HEK293 (cell line): ENCODE measurements at regions not wholly inside any gene's neighbourhood (a gene's known extent, or its start where the extent isn't known, plus 50 kb on each side); places are given as distances from the start of the nearest gene placed in this dataset.

Source experiments
- CTCF ChIA-PET: fragments of 350-600 bp; formaldehyde crosslinking; extraction: SDS; loops from one replicate; lab custom pipeline; 2021; ENCODE audit warnings: antibody characterized with exemption; lab: Yijun Ruan, JAX
- POLR2A ChIA-PET: fragments of 300-600 bp; formaldehyde crosslinking; extraction: SDS; loops from one replicate; lab custom pipeline; 2020; ENCODE audit warnings: antibody characterized with exemption, inconsistent platforms; lab: Yijun Ruan, JAX
- H3K27ac ChIP-seq: fragments of 200-500 bp; sonication (Bioruptor generic); 2 replicates; pipeline ENCODE4 v1.5.1; 2014; ENCODE audit warnings: low read depth, low read length, control low read depth, inconsistent platforms; ENCODE audit errors: extremely low read depth
- H3K36me3 ChIP-seq, 2 experiments: fragments of 200-500 bp in 1 of 2; sonication (Bioruptor generic) in 1 of 2; 1 replicate in 1 of 2; 2 replicates in 1 of 2; pipeline ENCODE4 v1.5.1; 2014 to 2017; ENCODE audit warnings: inconsistent platforms in 2 of 2, low read length in 2 of 2; ENCODE audit not compliant: control insufficient read depth in 2 of 2, insufficient read depth in 1 of 2
- H3K4me1 ChIP-seq: fragments of 200-500 bp; sonication (Bioruptor generic); 2 replicates; pipeline ENCODE4 v1.5.1; 2014; ENCODE audit warnings: mild to moderate bottlenecking, low read length, inconsistent platforms; ENCODE audit not compliant: control insufficient read depth, insufficient read depth
- H3K4me3 ChIP-seq: 2 replicates; pipeline ENCODE4 v1.5.1; 2011; ENCODE audit warnings: low read depth, mild to moderate bottlenecking, control low read depth, low read length, moderate library complexity
- H3K9me3 ChIP-seq: fragments of 200-500 bp; sonication (Bioruptor generic); 2 replicates; pipeline ENCODE4 v1.5.1; 2014; ENCODE audit warnings: low read depth, low read length, inconsistent platforms; ENCODE audit not compliant: control insufficient read depth, insufficient read depth
- FEZF1 ChIP-seq: fragments of 450-650 bp; formaldehyde crosslinking; IDR thresholded peaks from 2 replicates; pipeline ENCODE4 v1.5.1; 2016; ENCODE audit warnings: missing biosample characterization, missing genetic modification characterization
- GFI1B ChIP-seq: fragments of 450-650 bp; formaldehyde crosslinking; IDR thresholded peaks from 2 replicates; pipeline ENCODE4 v1.5.1; 2016; ENCODE audit warnings: missing biosample characterization, missing genetic modification characterization
- KLF1 ChIP-seq: fragments of 450-650 bp; formaldehyde crosslinking; IDR thresholded peaks from 2 replicates; pipeline ENCODE4 v1.5.1; 2016; ENCODE audit warnings: missing biosample characterization, missing genetic modification characterization
- OVOL3 ChIP-seq: fragments of 450-650 bp; formaldehyde crosslinking; IDR thresholded peaks from 2 replicates; pipeline ENCODE4 v1.5.1; 2016; ENCODE audit warnings: missing biosample characterization, missing genetic modification characterization
- REPIN1 ChIP-seq: fragments of 450-650 bp; formaldehyde crosslinking; IDR thresholded peaks from 2 replicates; pipeline ENCODE4 v1.5.1; 2017; ENCODE audit warnings: missing biosample characterization, missing genetic modification characterization, low read depth
- SP7 ChIP-seq: fragments of 450-650 bp; formaldehyde crosslinking; IDR thresholded peaks from 2 replicates; pipeline ENCODE4 v1.5.1; 2016; ENCODE audit warnings: missing biosample characterization, missing genetic modification characterization
- WT1 ChIP-seq: fragments of 450-650 bp; formaldehyde crosslinking; IDR thresholded peaks from 2 replicates; pipeline ENCODE4 v1.5.1; 2016; ENCODE audit warnings: missing biosample characterization, missing genetic modification characterization
- YY1 ChIP-seq: fragments of 450-650 bp; formaldehyde crosslinking; IDR thresholded peaks from 2 replicates; pipeline ENCODE4 v1.5.1; 2018; ENCODE audit warnings: missing biosample characterization, missing genetic modification characterization
- YY2 ChIP-seq: fragments of 450-650 bp; formaldehyde crosslinking; IDR thresholded peaks from 2 replicates; pipeline ENCODE4 v1.5.1; 2016; ENCODE audit warnings: missing biosample characterization, missing genetic modification characterization
- ZNF132 ChIP-seq: fragments of 450-650 bp; formaldehyde crosslinking; IDR thresholded peaks from 2 replicates; pipeline ENCODE4 v1.5.1; 2017; ENCODE audit warnings: missing biosample characterization, missing genetic modification characterization, borderline replicate concordance
- ZNF133 ChIP-seq: fragments of 450-650 bp; formaldehyde crosslinking; IDR thresholded peaks from 2 replicates; pipeline ENCODE4 v1.5.1; 2016; ENCODE audit warnings: missing biosample characterization, missing genetic modification characterization
- ZNF138 ChIP-seq: fragments of 450-650 bp; formaldehyde crosslinking; IDR thresholded peaks from 2 replicates; pipeline ENCODE4 v1.5.1; 2016; ENCODE audit warnings: missing biosample characterization, missing genetic modification characterization, borderline replicate concordance
- ZNF140 ChIP-seq: fragments of 450-650 bp; formaldehyde crosslinking; IDR thresholded peaks from 2 replicates; pipeline ENCODE4 v1.5.1; 2016; ENCODE audit warnings: missing biosample characterization, missing genetic modification characterization
- ZNF19 ChIP-seq: fragments of 450-650 bp; formaldehyde crosslinking; IDR thresholded peaks from 2 replicates; pipeline ENCODE4; 2016; ENCODE audit warnings: missing biosample characterization, missing genetic modification characterization, low read depth
- ZNF202 ChIP-seq: fragments of 450-650 bp; formaldehyde crosslinking; IDR thresholded peaks from 2 replicates; pipeline ENCODE4 v1.5.1; 2016; ENCODE audit warnings: missing biosample characterization, missing genetic modification characterization, borderline replicate concordance
- ZNF24 ChIP-seq: fragments of 450-650 bp; formaldehyde crosslinking; IDR thresholded peaks from 2 replicates; pipeline ENCODE4 v1.5.1; 2016; ENCODE audit warnings: missing biosample characterization, missing genetic modification characterization
- ZNF266 ChIP-seq: fragments of 450-650 bp; formaldehyde crosslinking; IDR thresholded peaks from 2 replicates; pipeline ENCODE4 v1.5.1; 2016; ENCODE audit warnings: missing biosample characterization, missing genetic modification characterization, low read depth
- ZNF416 ChIP-seq: fragments of 450-650 bp; formaldehyde crosslinking; IDR thresholded peaks from 2 replicates; pipeline ENCODE4 v1.5.1; 2016; ENCODE audit warnings: missing biosample characterization, missing genetic modification characterization
- ZNF544 ChIP-seq: fragments of 450-650 bp; formaldehyde crosslinking; IDR thresholded peaks from 2 replicates; pipeline ENCODE4 v1.5.0; 2017; ENCODE audit warnings: missing biosample characterization, missing genetic modification characterization
- ZNF654 ChIP-seq: fragments of 450-650 bp; formaldehyde crosslinking; IDR thresholded peaks from 2 replicates; pipeline ENCODE4 v1.5.1; 2016; ENCODE audit warnings: low read depth, missing biosample characterization, missing genetic modification characterization
- ZNF677 ChIP-seq: fragments of 450-650 bp; IDR thresholded peaks from 2 replicates; pipeline ENCODE4 v1.5.0; 2018; ENCODE audit warnings: missing biosample characterization, mild to moderate bottlenecking, missing genetic modification characterization, moderate library complexity
- ZNF837 ChIP-seq: fragments of 450-650 bp; formaldehyde crosslinking; IDR thresholded peaks from 2 replicates; pipeline ENCODE4 v1.5.1; 2016; ENCODE audit warnings: missing biosample characterization, missing genetic modification characterization
- TF ChIP-seq, protein P1 (sequence below): fragments of 450-650 bp; formaldehyde crosslinking; IDR thresholded peaks from 2 replicates; pipeline ENCODE4 v1.5.1; 2016; ENCODE audit warnings: missing biosample characterization, missing genetic modification characterization
- TF ChIP-seq, protein P2 (sequence below): IDR thresholded peaks from 2 replicates; pipeline ENCODE4 v1.6.1; 2011; ENCODE audit warnings: mild to moderate bottlenecking, low read depth, low read length, borderline replicate concordance
- TF ChIP-seq, protein P3 (sequence below): fragments of 450-650 bp; formaldehyde crosslinking; IDR thresholded peaks from 2 replicates; pipeline ENCODE4 v1.5.1; 2016; ENCODE audit warnings: missing biosample characterization, missing genetic modification characterization
- TF ChIP-seq, protein P4 (sequence below): fragments of 450-650 bp; IDR thresholded peaks from 2 replicates; pipeline ENCODE4 v1.5.1; 2018; ENCODE audit warnings: missing biosample characterization, mild to moderate bottlenecking, missing genetic modification characterization
- TF ChIP-seq, protein P5 (sequence below): fragments of 450-650 bp; formaldehyde crosslinking; IDR thresholded peaks from 2 replicates; pipeline ENCODE4 v1.5.1; 2017; ENCODE audit warnings: missing biosample characterization, missing genetic modification characterization
- TF ChIP-seq, protein P6 (sequence below): fragments of 450-650 bp; formaldehyde crosslinking; IDR thresholded peaks from 2 replicates; pipeline ENCODE4 v1.5.1; 2016; ENCODE audit warnings: missing biosample characterization, missing genetic modification characterization

DNA sequence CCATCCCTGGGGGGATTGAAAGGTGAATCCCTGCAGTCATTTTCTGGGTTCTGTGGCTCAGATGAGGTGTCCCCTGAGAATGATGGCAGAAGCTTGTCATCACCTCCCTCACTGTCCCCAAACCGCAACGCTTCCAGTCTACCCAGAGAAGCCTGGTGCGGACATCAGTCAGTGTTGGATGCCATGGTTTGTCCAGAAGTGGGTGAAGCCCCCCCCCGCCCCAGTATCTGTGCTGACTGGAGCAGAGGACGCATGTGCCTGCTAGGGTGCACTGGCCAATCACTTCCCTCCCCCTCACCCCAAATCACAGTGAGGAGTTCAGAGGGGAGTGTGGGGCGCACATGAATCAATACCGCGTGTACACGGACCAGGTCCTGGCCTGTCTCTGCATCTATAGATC lies 150.5 kb downstream of the TEX29 start:
- TF ChIP-seq REPIN1 (tag by site-specific recombination) (no peak), ZNF837 (tag by site-specific recombination) (no peak), WT1 (no peak), ZNF677 (no peak), FEZF1 (tag by site-specific recombination) (no peak), YY2 (tag by site-specific recombination) (no peak), KLF1 (no peak), ZNF416 (tag by site-specific recombination) (no peak), ZNF19 (no peak), OVOL3 (no peak), ZNF140 (tag by site-specific recombination) (no peak), ZNF544 (tag by site-specific recombination) (no peak)
- TF ChIP-seq, protein P1, sequence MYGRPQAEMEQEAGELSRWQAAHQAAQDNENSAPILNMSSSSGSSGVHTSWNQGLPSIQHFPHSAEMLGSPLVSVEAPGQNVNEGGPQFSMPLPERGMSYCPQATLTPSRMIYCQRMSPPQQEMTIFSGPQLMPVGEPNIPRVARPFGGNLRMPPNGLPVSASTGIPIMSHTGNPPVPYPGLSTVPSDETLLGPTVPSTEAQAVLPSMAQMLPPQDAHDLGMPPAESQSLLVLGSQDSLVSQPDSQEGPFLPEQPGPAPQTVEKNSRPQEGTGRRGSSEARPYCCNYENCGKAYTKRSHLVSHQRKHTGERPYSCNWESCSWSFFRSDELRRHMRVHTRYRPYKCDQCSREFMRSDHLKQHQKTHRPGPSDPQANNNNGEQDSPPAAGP (tag by site-specific recombination), result no peak
- TF ChIP-seq, protein P2, sequence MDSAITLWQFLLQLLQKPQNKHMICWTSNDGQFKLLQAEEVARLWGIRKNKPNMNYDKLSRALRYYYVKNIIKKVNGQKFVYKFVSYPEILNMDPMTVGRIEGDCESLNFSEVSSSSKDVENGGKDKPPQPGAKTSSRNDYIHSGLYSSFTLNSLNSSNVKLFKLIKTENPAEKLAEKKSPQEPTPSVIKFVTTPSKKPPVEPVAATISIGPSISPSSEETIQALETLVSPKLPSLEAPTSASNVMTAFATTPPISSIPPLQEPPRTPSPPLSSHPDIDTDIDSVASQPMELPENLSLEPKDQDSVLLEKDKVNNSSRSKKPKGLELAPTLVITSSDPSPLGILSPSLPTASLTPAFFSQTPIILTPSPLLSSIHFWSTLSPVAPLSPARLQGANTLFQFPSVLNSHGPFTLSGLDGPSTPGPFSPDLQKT, result no peak
- TF ChIP-seq, protein P3, sequence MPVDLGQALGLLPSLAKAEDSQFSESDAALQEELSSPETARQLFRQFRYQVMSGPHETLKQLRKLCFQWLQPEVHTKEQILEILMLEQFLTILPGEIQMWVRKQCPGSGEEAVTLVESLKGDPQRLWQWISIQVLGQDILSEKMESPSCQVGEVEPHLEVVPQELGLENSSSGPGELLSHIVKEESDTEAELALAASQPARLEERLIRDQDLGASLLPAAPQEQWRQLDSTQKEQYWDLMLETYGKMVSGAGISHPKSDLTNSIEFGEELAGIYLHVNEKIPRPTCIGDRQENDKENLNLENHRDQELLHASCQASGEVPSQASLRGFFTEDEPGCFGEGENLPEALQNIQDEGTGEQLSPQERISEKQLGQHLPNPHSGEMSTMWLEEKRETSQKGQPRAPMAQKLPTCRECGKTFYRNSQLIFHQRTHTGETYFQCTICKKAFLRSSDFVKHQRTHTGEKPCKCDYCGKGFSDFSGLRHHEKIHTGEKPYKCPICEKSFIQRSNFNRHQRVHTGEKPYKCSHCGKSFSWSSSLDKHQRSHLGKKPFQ (tag by site-specific recombination), result no peak
- TF ChIP-seq, all 188 proteins: peak for 0
- POLR2A ChIA-PET, result no interaction called here
- CTCF ChIA-PET, result no interaction called here
- Histone ChIP-seq H3K36me3 (no peaks in the 10 kb centered on the region), H3K4me1 (no peaks in the 10 kb centered on the region), H3K9me3 (no peaks in the 10 kb centered on the region), H3K4me3 (no peak overlapping the region), H3K27ac (no peak overlapping the region)

DNA sequence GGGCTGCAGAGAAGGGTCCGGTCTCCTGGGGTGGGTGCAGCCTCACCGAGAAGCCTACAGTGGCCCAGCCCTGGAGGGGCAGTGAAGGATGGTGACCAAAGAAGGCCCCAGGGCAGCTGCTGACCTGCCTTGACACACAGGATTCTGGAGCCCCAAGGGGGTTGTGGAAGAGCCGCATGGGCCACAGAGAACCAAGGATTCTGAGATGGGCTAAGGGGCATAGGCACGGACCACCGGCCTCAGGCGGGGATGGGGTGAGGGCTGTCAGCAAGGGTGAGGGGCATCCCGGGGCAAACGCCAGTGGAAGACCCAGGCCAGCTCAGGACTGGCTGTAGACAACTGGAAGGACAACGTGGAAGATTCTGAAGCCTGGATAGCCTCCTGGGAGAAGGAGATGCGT lies 151.6 kb downstream of the TEX29 start:
- Histone ChIP-seq H3K36me3 (no peaks in the 10 kb centered on the region), H3K9me3 (no peaks in the 10 kb centered on the region), H3K27ac (no peak overlapping the region), H3K4me3 (no peak overlapping the region), H3K4me1 (no peaks in the 10 kb centered on the region)
- TF ChIP-seq YY1 (tag by site-specific recombination), result no peak
- TF ChIP-seq ZNF24 (tag by site-specific recombination), result no peak
- no peak for TF ChIP-seq ZNF416 (tag by site-specific recombination)
- TF ChIP-seq GFI1B (tag by site-specific recombination), result no peak
- TF ChIP-seq, protein P4, sequence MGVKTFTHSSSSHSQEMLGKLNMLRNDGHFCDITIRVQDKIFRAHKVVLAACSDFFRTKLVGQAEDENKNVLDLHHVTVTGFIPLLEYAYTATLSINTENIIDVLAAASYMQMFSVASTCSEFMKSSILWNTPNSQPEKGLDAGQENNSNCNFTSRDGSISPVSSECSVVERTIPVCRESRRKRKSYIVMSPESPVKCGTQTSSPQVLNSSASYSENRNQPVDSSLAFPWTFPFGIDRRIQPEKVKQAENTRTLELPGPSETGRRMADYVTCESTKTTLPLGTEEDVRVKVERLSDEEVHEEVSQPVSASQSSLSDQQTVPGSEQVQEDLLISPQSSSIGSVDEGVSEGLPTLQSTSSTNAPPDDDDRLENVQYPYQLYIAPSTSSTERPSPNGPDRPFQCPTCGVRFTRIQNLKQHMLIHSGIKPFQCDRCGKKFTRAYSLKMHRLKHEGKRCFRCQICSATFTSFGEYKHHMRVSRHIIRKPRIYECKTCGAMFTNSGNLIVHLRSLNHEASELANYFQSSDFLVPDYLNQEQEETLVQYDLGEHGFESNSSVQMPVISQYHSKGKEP (tag by site-specific recombination), result no peak
- no peak for TF ChIP-seq ZNF202
- no peak for TF ChIP-seq ZNF132
- no peak for TF ChIP-seq ZNF138 (tag by site-specific recombination)
- no peak for TF ChIP-seq SP7 (tag by site-specific recombination)
- no peak for TF ChIP-seq ZNF654 (tag by site-specific recombination)
- TF ChIP-seq, protein P5, sequence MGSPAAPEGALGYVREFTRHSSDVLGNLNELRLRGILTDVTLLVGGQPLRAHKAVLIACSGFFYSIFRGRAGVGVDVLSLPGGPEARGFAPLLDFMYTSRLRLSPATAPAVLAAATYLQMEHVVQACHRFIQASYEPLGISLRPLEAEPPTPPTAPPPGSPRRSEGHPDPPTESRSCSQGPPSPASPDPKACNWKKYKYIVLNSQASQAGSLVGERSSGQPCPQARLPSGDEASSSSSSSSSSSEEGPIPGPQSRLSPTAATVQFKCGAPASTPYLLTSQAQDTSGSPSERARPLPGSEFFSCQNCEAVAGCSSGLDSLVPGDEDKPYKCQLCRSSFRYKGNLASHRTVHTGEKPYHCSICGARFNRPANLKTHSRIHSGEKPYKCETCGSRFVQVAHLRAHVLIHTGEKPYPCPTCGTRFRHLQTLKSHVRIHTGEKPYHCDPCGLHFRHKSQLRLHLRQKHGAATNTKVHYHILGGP, result no peak
- TF ChIP-seq, protein P6, sequence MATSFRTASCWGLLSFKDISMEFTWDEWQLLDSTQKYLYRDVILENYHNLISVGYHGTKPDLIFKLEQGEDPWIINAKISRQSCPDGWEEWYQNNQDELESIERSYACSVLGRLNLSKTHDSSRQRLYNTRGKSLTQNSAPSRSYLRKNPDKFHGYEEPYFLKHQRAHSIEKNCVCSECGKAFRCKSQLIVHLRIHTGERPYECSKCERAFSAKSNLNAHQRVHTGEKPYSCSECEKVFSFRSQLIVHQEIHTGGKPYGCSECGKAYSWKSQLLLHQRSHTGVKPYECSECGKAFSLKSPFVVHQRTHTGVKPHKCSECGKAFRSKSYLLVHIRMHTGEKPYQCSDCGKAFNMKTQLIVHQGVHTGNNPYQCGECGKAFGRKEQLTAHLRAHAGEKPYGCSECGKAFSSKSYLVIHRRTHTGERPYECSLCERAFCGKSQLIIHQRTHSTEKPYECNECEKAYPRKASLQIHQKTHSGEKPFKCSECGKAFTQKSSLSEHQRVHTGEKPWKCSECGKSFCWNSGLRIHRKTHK, result no peak
- TF ChIP-seq ZNF133, result no peak
- TF ChIP-seq ZNF266, result no peak
- ChIA-PET POLR2A (no interaction called here), CTCF (no interaction called here)
